ENCODE measurements at regions not wholly inside any gene's neighbourhood (a gene's known extent, or its start where the extent isn't known, plus 50 kb on each side); places are given as distances from the start of the nearest gene placed in this dataset.

GRCh38 chr6:55643861-55644260 is 64.9 kb upstream of the HMGCLL1 start (continued):
- TF ChIP-seq ZNF561 (tag by site-specific recombination; IDR thresholded peaks at IDR 0.05; ENCODE audit: borderline replicate concordance) (no peak), ZSCAN23 (tag by site-specific recombination; IDR thresholded peaks at IDR 0.05) (no peak), ZNF510 (tag by site-specific recombination; IDR thresholded peaks at IDR 0.05; ENCODE audit: insufficient replicate concordance) (no peak), ZNF354C (tag by site-specific recombination; IDR thresholded peaks at IDR 0.05; ENCODE audit: borderline replicate concordance, low read depth) (no peak), ZNF146 (tag by site-specific recombination; IDR thresholded peaks at IDR 0.05) (no peak), ZNF211 (tag by site-specific recombination; IDR thresholded peaks at IDR 0.05; ENCODE audit: low read depth) (no peak), TCF7L2 (IDR thresholded peaks at IDR 0.05; ENCODE audit: borderline replicate concordance, low read depth, low read length) (no peak)
- TF ChIP-seq, protein P1, sequence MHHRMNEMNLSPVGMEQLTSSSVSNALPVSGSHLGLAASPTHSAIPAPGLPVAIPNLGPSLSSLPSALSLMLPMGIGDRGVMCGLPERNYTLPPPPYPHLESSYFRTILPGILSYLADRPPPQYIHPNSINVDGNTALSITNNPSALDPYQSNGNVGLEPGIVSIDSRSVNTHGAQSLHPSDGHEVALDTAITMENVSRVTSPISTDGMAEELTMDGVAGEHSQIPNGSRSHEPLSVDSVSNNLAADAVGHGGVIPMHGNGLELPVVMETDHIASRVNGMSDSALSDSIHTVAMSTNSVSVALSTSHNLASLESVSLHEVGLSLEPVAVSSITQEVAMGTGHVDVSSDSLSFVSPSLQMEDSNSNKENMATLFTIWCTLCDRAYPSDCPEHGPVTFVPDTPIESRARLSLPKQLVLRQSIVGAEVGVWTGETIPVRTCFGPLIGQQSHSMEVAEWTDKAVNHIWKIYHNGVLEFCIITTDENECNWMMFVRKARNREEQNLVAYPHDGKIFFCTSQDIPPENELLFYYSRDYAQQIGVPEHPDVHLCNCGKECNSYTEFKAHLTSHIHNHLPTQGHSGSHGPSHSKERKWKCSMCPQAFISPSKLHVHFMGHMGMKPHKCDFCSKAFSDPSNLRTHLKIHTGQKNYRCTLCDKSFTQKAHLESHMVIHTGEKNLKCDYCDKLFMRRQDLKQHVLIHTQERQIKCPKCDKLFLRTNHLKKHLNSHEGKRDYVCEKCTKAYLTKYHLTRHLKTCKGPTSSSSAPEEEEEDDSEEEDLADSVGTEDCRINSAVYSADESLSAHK (tag by site-specific recombination; IDR thresholded peaks at IDR 0.05), result no peak

DNA sequence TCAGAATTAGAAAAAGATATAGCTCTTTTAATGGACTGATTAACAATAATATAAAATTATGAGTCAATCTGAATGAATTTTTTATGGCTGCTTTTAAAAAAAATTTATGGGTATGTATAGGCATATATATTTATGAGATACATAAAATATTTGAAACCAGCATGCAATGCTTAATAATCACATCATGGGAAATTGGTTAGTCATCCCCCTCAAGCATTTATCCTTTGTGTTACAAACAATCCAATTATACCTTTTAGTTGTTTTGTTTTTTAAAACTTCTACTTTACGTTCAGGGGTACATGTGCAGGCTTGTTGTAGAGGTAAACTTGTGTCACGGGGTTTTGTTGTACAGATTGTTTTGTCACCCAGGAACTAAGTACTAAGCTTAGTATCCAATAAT is 63.4 kb upstream of the HMGCLL1 start:
- POLR2A ChIA-PET, result no interaction called here
- no peak overlapping the region for H3K4me3 ChIP-seq (ENCODE audit: low read depth, low read length)
- no peak for TF ChIP-seq KLF7 (tag by site-specific recombination; IDR thresholded peaks at IDR 0.05; ENCODE audit: borderline replicate concordance)
- TF ChIP-seq ZNF621 (tag by site-specific recombination; IDR thresholded peaks at IDR 0.05), result no peak
- no peak for TF ChIP-seq ZNF2 (tag by site-specific recombination; IDR thresholded peaks at IDR 0.05)
- TF ChIP-seq ZNF521 (tag by site-specific recombination; IDR thresholded peaks at IDR 0.05), result no peak
- TF ChIP-seq ZNF654 (tag by site-specific recombination; IDR thresholded peaks at IDR 0.05; ENCODE audit: low read depth), result no peak
- TF ChIP-seq ZNF747 (tag by site-specific recombination; IDR thresholded peaks at IDR 0.05), result no peak
- no peak for TF ChIP-seq ZBTB26 (tag by site-specific recombination; optimal IDR thresholded peaks at IDR 0.05)
- TF ChIP-seq ZNF624 (tag by site-specific recombination; IDR thresholded peaks at IDR 0.05), result no peak
- no peak for TF ChIP-seq ZNF426 (tag by site-specific recombination; IDR thresholded peaks at IDR 0.05)
- TF ChIP-seq, protein P2, sequence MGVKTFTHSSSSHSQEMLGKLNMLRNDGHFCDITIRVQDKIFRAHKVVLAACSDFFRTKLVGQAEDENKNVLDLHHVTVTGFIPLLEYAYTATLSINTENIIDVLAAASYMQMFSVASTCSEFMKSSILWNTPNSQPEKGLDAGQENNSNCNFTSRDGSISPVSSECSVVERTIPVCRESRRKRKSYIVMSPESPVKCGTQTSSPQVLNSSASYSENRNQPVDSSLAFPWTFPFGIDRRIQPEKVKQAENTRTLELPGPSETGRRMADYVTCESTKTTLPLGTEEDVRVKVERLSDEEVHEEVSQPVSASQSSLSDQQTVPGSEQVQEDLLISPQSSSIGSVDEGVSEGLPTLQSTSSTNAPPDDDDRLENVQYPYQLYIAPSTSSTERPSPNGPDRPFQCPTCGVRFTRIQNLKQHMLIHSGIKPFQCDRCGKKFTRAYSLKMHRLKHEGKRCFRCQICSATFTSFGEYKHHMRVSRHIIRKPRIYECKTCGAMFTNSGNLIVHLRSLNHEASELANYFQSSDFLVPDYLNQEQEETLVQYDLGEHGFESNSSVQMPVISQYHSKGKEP (tag by site-specific recombination; IDR thresholded peaks at IDR 0.05), result no peak
- TF ChIP-seq ZNF366 (tag by site-specific recombination; conservative IDR thresholded peaks at IDR 0.05), result no peak
- TF ChIP-seq, protein P3, sequence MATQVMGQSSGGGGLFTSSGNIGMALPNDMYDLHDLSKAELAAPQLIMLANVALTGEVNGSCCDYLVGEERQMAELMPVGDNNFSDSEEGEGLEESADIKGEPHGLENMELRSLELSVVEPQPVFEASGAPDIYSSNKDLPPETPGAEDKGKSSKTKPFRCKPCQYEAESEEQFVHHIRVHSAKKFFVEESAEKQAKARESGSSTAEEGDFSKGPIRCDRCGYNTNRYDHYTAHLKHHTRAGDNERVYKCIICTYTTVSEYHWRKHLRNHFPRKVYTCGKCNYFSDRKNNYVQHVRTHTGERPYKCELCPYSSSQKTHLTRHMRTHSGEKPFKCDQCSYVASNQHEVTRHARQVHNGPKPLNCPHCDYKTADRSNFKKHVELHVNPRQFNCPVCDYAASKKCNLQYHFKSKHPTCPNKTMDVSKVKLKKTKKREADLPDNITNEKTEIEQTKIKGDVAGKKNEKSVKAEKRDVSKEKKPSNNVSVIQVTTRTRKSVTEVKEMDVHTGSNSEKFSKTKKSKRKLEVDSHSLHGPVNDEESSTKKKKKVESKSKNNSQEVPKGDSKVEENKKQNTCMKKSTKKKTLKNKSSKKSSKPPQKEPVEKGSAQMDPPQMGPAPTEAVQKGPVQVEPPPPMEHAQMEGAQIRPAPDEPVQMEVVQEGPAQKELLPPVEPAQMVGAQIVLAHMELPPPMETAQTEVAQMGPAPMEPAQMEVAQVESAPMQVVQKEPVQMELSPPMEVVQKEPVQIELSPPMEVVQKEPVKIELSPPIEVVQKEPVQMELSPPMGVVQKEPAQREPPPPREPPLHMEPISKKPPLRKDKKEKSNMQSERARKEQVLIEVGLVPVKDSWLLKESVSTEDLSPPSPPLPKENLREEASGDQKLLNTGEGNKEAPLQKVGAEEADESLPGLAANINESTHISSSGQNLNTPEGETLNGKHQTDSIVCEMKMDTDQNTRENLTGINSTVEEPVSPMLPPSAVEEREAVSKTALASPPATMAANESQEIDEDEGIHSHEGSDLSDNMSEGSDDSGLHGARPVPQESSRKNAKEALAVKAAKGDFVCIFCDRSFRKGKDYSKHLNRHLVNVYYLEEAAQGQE (tag by site-specific recombination; IDR thresholded peaks at IDR 0.05), result no peak
- TF ChIP-seq ZBTB1 (tag by site-specific recombination; IDR thresholded peaks at IDR 0.05), result no peak
- TF ChIP-seq, protein P4, sequence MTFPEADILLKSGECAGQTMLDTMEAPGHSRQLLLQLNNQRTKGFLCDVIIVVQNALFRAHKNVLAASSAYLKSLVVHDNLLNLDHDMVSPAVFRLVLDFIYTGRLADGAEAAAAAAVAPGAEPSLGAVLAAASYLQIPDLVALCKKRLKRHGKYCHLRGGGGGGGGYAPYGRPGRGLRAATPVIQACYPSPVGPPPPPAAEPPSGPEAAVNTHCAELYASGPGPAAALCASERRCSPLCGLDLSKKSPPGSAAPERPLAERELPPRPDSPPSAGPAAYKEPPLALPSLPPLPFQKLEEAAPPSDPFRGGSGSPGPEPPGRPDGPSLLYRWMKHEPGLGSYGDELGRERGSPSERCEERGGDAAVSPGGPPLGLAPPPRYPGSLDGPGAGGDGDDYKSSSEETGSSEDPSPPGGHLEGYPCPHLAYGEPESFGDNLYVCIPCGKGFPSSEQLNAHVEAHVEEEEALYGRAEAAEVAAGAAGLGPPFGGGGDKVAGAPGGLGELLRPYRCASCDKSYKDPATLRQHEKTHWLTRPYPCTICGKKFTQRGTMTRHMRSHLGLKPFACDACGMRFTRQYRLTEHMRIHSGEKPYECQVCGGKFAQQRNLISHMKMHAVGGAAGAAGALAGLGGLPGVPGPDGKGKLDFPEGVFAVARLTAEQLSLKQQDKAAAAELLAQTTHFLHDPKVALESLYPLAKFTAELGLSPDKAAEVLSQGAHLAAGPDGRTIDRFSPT (tag by site-specific recombination; IDR thresholded peaks at IDR 0.05), result no peak
- no peak for TF ChIP-seq ZNF280D (tag by site-specific recombination; IDR thresholded peaks at IDR 0.05)

More for the DNA sequence above, 63.4 kb upstream of the HMGCLL1 start:
- CTCF ChIA-PET, result interaction anchor here (1.5 kb wide), 1 partner anchor 25 kb away, joined by 5 read pairs; no protein-coding TSS in a partner anchor
- Histone ChIP-seq H3K27ac (ENCODE audit: extremely low read depth, low read depth, low read length) (no peak overlapping the region), H3K4me1 (ENCODE audit: control insufficient read depth, insufficient read depth, low read length) (no peaks in the 10 kb centered on the region), H3K9me3 (ENCODE audit: control insufficient read depth, insufficient read depth, low read depth, low read length) (no peaks in the 10 kb centered on the region), H3K36me3 (ENCODE audit: control insufficient read depth in 2 of 2, insufficient read depth in 1 of 2, low read length in 2 of 2) (no peaks in the 10 kb centered on the region)

Measured in HEK293 (cell line).